SK-N-SH (cell line): ENCODE measurements at regions not wholly inside any gene's neighbourhood (a gene's known extent, or its start where the extent isn't known, plus 50 kb on each side); places are given as distances from the start of the nearest gene placed in this dataset.

Source experiments
- CTCF ChIA-PET: fragments of 300-600, 350-600 bp; formaldehyde crosslinking; extraction: SDS; loops from one replicate; lab custom pipeline; 2021; lab: Yijun Ruan, JAX
- POLR2A ChIA-PET: fragments of 350-600 bp; sonication (Branson Sonifier 250); formaldehyde crosslinking; extraction: SDS; loops from one replicate; lab custom pipeline; 2020; ENCODE audit warnings: antibody characterized with exemption, inconsistent platforms; lab: Yijun Ruan, JAX
- DNase-seq: peaks from one replicate; pipeline ENCODE4 v3.0.0; 2012
- H2AFZ ChIP-seq: fragments of 200-600 bp; sonication (generic); 2 replicates; pipeline ENCODE4 v1.8.1; 2016; ENCODE audit warnings: antibody characterized with exemption, mild to moderate bottlenecking, low read depth
- H3F3A ChIP-seq: fragments of 200-600 bp; sonication (generic); replicated peaks from 2 replicates; pipeline ENCODE3; 2016; ENCODE audit warnings: antibody characterized with exemption, mild to moderate bottlenecking; ENCODE audit not compliant: insufficient read depth
- H3K27ac ChIP-seq, 2 experiments: fragments of 200-500 bp in 1 of 2; fragments of 200-600 bp in 1 of 2; sonication (Bioruptor generic) in 1 of 2; sonication (generic), shearing (Covaris generic) in 1 of 2; 2 replicates each; pipeline versions ENCODE4 v1.5.1 to v1.6.1; 2014 to 2016; ENCODE audit warnings: low read depth in 2 of 2, inconsistent platforms in 1 of 2, low read length in 1 of 2, mild to moderate bottlenecking in 1 of 2, mixed read lengths in 1 of 2
- H3K27me3 ChIP-seq: fragments of 200-600 bp; sonication (generic), shearing (Covaris generic); 2 replicates; pipeline ENCODE4 v1.6.1; 2016; ENCODE audit warnings: mixed run types; ENCODE audit not compliant: insufficient read depth
- H3K36me3 ChIP-seq, 2 experiments: fragments of 200-500 bp in 1 of 2; fragments of 200-600 bp in 1 of 2; sonication (Bioruptor generic) in 1 of 2; sonication (generic) in 1 of 2; replicated peaks in 1 of 2; 2 replicates each; pipeline versions ENCODE3 to v1.5.1; 2014 to 2016; ENCODE audit warnings: low read length in 1 of 2, mild to moderate bottlenecking in 1 of 2; ENCODE audit not compliant: insufficient read depth in 2 of 2, control insufficient read depth in 1 of 2
- H3K4me1 ChIP-seq, 2 experiments: fragments of 200-500 bp in 1 of 2; fragments of 200-600 bp in 1 of 2; sonication (Bioruptor generic) in 1 of 2; sonication (generic), shearing (Covaris generic) in 1 of 2; 2 replicates each; pipeline versions ENCODE4 v1.5.1 to v1.6.1; 2014 to 2016; ENCODE audit warnings: low read depth in 1 of 2, low read length in 1 of 2, mixed run types in 1 of 2; ENCODE audit not compliant: insufficient read depth in 2 of 2, control insufficient read depth in 1 of 2
- H3K4me2 ChIP-seq: fragments of 200-600 bp; sonication (generic), shearing (Covaris generic); 2 replicates; pipeline ENCODE4 v1.6.1; 2017; ENCODE audit warnings: mixed run types
- H3K4me3 ChIP-seq, 2 experiments: fragments of 200-500 bp in 1 of 2; fragments of 200-600 bp in 1 of 2; sonication (Bioruptor generic) in 1 of 2; sonication (generic), shearing (Covaris generic) in 1 of 2; 2 replicates each; pipeline versions ENCODE4 v1.5.1 to v1.8.1; 2014 to 2016; ENCODE audit warnings: low read depth in 2 of 2, inconsistent platforms in 1 of 2, low read length in 1 of 2, mild to moderate bottlenecking in 1 of 2, mixed read lengths in 1 of 2, moderate library complexity in 1 of 2
- H3K79me2 ChIP-seq: fragments of 200-600 bp; sonication (generic); 2 replicates; pipeline ENCODE4 v1.8.1; 2017; ENCODE audit warnings: mild to moderate bottlenecking; ENCODE audit not compliant: insufficient read depth
- H3K9ac ChIP-seq: fragments of 200-600 bp; sonication (generic); 2 replicates; pipeline ENCODE4 v1.6.1; 2017; ENCODE audit warnings: mixed run types
- H3K9me2 ChIP-seq: fragments of 200-600 bp; sonication (generic); 2 replicates; pipeline ENCODE4 v1.6.1; 2017; ENCODE audit warnings: mixed run types
- H3K9me3 ChIP-seq: fragments of 200-600 bp; sonication (generic); 2 replicates; pipeline ENCODE4 v1.6.1; 2017; ENCODE audit warnings: mixed run types, mild to moderate bottlenecking, moderate library complexity
- H4K20me1 ChIP-seq: fragments of 200-600 bp; sonication (generic); 2 replicates; pipeline ENCODE4 v1.6.1; 2017; ENCODE audit warnings: mild to moderate bottlenecking, mixed run types; ENCODE audit not compliant: insufficient read depth
- CTCF ChIP-seq: fragments of 200-600 bp; sonication (generic); IDR thresholded peaks from 2 replicates; pipeline ENCODE4 v1.6.1; 2017; ENCODE audit warnings: antibody characterized with exemption, mild to moderate bottlenecking, moderate library complexity
- ELF1 ChIP-seq: IDR thresholded peaks from 2 replicates; pipeline ENCODE4 v1.4.0; 2012
- GABPA ChIP-seq: IDR thresholded peaks from 2 replicates; pipeline ENCODE4 v1.4.0; 2012; ENCODE audit warnings: low read depth, mild to moderate bottlenecking
- GATA2 ChIP-seq: sonication (generic); formaldehyde crosslinking; IDR thresholded peaks from 2 replicates; pipeline ENCODE4 v1.5.0; 2020; ENCODE audit warnings: mild to moderate bottlenecking, missing genetic modification reagents
- JUND ChIP-seq: IDR thresholded peaks from 2 replicates; pipeline ENCODE4 v1.4.0; 2012
- MEF2A ChIP-seq: IDR thresholded peaks from 2 replicates; pipeline ENCODE4 v1.4.0; 2012; ENCODE audit warnings: low read depth, borderline replicate concordance
- MXI1 ChIP-seq: IDR thresholded peaks from 2 replicates; pipeline ENCODE4 v1.6.1; 2012; ENCODE audit warnings: mild to moderate bottlenecking, low read depth, low read length, improper control_type of control experiment
- NFIC ChIP-seq: IDR thresholded peaks from 2 replicates; pipeline ENCODE4 v1.4.0; 2012; ENCODE audit warnings: borderline replicate concordance
- NRF1 ChIP-seq: IDR thresholded peaks from 2 replicates; pipeline ENCODE4 v1.6.1; 2012; ENCODE audit warnings: low read depth, mild to moderate bottlenecking, low read length
- PBX3 ChIP-seq: IDR thresholded peaks from 2 replicates; pipeline ENCODE4; 2012
- POLR2AphosphoS5 ChIP-seq: IDR thresholded peaks from 2 replicates; pipeline ENCODE4 v1.6.1; 2012; ENCODE audit warnings: low read depth, low read length
- RFX5 ChIP-seq: IDR thresholded peaks from 2 replicates; pipeline ENCODE4 v1.6.1; 2012; ENCODE audit warnings: mild to moderate bottlenecking, improper control_type of control experiment, low read length
- SIN3A ChIP-seq: IDR thresholded peaks from 2 replicates; pipeline ENCODE4 v1.6.1; 2012; ENCODE audit warnings: low read depth, mild to moderate bottlenecking, low read length, moderate library complexity, borderline replicate concordance
- SMC3 ChIP-seq: IDR thresholded peaks from 2 replicates; pipeline ENCODE4 v1.6.1; 2012; ENCODE audit warnings: low read depth, low read length, improper control_type of control experiment
- TCF12 ChIP-seq: IDR thresholded peaks from 2 replicates; pipeline ENCODE4 v1.4.0; 2012
- TEAD4 ChIP-seq: IDR thresholded peaks from 2 replicates; pipeline ENCODE4 v1.4.0; 2012; ENCODE audit warnings: mild to moderate bottlenecking, borderline replicate concordance; ENCODE audit not compliant: insufficient read depth
- USF1 ChIP-seq: IDR thresholded peaks from 2 replicates; pipeline ENCODE4 v1.4.0; 2012; ENCODE audit warnings: low read depth, borderline replicate concordance
- USF2 ChIP-seq: fragments of 150-350 bp; IDR thresholded peaks from 2 replicates; pipeline ENCODE4 v1.6.1; 2017; ENCODE audit warnings: antibody characterized with exemption, low read length, low read depth, borderline replicate concordance
- ZBTB33 ChIP-seq: IDR thresholded peaks from 2 replicates; pipeline ENCODE4 v1.4.0; 2012; ENCODE audit warnings: low read depth, borderline replicate concordance
- WGBS: methylation state at CpG from one replicate; pipeline ENCODE4 v1.1.6; 2017; ENCODE audit warnings: low lambda C conversion rate; 5-methylcytosine and 5-hydroxymethylcytosine counted together

GRCh38 chr3:28756056-28756455, 407.4 kb upstream of the AZI2 start:
- no peak for DNase-seq
- Histone ChIP-seq H3K27me3 (no peaks in the 10 kb centered on the region), H3K79me2 (no peaks in the 10 kb centered on the region), H3K36me3 (no peaks in the 10 kb centered on the region), H3K4me3 (no peak overlapping the region), H2AFZ (no peak overlapping the region), H3K4me2 (no peak overlapping the region), H3K27ac (no peak overlapping the region), H3K9ac (no peak overlapping the region), H4K20me1 (no peaks in the 10 kb centered on the region), H3K9me2 (no peaks in the 10 kb centered on the region), H3F3A (no peaks in the 10 kb centered on the region), H3K4me1 (no peaks in the 10 kb centered on the region), H3K9me3 (no peaks in the 10 kb centered on the region; the same call in 1 of the 2 replicates)
- WGBS: 73% methylated on average over 1 of the region's 1 CpG
- ChIA-PET POLR2A (no interaction called here), CTCF (no interaction called here)
- TF ChIP-seq USF1 (no peak), SMC3 (no peak), GATA2 (CRISPR knock-in tag) (no peak), RFX5 (no peak), POLR2AphosphoS5 (no peak), GABPA (no peak), TCF12 (no peak), MXI1 (no peak), JUND (no peak), PBX3 (no peak), CTCF (no peak)

- no peaks in the 10 kb centered on the region for H3F3A ChIP-seq
- CTCF ChIA-PET: no interaction called here
- H3K36me3 ChIP-seq: no peaks in the 10 kb centered on the region
- H3K4me3 ChIP-seq: no peak overlapping the region
- H4K20me1 ChIP-seq: no peaks in the 10 kb centered on the region
- no peak overlapping the region for H3K9ac ChIP-seq
- H3K9me2 ChIP-seq: no peaks in the 10 kb centered on the region
- H3K27ac ChIP-seq: no peak overlapping the region
- no peak overlapping the region for H3K4me2 ChIP-seq
- DNase-seq: no peak
- POLR2A ChIA-PET: no interaction called here
- no peaks in the 10 kb centered on the region for H3K9me3 ChIP-seq
- H2AFZ ChIP-seq: no peak overlapping the region
- no peaks in the 10 kb centered on the region for H3K4me1 ChIP-seq
- no peaks in the 10 kb centered on the region for H3K79me2 ChIP-seq
- H3K27me3 ChIP-seq: no peaks in the 10 kb centered on the region
- no peak for TF ChIP-seq USF2
- no peak for TF ChIP-seq NRF1
- TF ChIP-seq GABPA: no peak
- TF ChIP-seq GATA2 (CRISPR knock-in tag): no peak
- TF ChIP-seq ELF1: no peak
- no peak for TF ChIP-seq NFIC
- TF ChIP-seq TEAD4: no peak
- TF ChIP-seq ZBTB33: no peak
- TF ChIP-seq MEF2A: no peak
- TF ChIP-seq SIN3A: no peak
Measured at GRCh38 chr3:28758115-28758514, 409.5 kb upstream of the AZI2 start.
